Hematopoietic multipotent progenitor cell (in vitro differentiated cells): ENCODE measurements at regions not wholly inside any gene's neighbourhood (a gene's known extent, or its start where the extent isn't known, plus 50 kb on each side); places are given as distances from the start of the nearest gene placed in this dataset.
A peak's percentile ranks its signal among the peaks of the same experiment; 100 is the strongest.

Source experiments
- DNase-seq, 3 donors: peaks; one replicate each; pipeline ENCODE4 v3.0.0-alpha.2; 2011 to 2015; ENCODE audit warnings: low read depth in 2 of 3, low spot score in 2 of 3

DNA sequence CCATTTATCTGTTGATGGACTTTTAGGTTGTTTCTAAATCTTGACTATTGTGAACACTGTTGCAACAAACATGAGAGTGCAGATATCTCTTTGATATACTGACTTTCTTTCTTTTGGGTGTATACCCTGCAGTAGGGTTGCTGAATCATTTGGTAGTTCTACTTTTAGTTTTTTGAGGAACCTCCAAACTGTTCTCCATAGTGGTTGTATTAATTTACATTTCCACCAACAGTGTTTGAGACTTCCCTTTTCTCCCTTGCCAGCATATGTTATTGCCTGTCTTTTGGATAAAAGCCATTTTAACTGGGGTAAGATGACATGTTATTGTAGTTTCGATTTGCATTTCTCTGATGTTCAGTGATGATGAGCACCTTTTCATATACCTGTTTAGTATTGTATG lies 330.0 kb downstream of the DDX10 start:
- peak in 2 of 3 donors; percentile 7 to 85 for DNase-seq

DNA sequence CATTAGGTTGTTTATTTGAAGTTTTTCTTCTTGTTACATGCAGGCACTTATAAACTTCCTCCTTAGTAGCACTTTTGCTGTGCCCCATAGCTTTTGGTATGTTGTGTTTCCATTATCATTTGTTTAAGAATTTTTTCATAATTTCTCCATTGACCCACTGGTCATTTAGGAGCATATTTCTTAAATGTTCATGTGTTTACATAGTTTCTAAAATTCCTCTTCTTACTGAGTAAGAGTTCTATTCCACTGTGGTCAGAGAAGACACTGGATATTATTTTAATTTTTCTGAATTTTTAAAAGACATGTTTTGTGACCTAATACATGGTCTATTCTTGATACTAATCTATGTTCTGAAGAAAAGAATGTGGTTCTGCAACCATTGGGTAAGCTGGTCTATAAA lies 333.0 kb downstream of the DDX10 start:
- no peak for DNase-seq

DNA sequence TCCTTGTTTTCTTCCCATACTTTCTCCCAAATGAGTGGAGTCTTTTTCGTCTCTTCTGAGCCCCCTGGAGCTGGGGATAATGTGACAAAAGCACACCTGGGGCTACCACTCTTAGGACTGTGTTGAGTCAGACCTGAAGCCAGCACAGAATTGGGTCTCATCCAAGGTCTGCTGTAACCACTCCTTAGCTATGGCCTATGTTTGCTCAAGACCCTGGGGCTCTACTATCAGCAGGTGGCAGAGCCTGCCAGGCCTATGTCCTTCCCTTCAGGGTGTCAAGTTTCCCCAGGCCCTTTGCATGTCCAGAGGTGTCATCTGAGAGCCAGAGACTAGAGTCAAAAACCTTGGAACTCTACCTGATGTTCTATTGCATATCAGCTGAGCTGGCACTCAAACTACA lies 335.7 kb downstream of the DDX10 start:
- DNase-seq: no peak

DNA sequence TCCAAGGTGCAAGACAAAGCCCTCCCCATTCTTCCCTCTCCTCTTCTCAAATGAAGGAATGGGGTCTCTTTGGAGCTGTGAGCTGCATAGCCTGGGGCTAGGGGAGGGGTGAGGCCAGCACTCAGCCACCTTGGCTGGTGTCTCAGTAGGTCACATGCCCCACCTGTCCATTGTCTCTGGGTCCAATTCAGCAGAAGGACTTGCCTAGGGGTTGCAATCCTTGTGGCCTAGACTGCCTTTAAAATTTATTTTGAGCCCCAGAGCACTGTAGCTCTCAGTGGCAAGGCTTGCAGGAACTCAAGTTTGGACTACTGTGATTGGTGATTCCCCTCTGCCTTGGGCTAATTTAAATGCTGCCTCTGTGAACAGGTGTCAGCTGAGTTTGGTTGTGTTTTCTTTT lies 336.7 kb downstream of the DDX10 start:
- no peak for DNase-seq

DNA sequence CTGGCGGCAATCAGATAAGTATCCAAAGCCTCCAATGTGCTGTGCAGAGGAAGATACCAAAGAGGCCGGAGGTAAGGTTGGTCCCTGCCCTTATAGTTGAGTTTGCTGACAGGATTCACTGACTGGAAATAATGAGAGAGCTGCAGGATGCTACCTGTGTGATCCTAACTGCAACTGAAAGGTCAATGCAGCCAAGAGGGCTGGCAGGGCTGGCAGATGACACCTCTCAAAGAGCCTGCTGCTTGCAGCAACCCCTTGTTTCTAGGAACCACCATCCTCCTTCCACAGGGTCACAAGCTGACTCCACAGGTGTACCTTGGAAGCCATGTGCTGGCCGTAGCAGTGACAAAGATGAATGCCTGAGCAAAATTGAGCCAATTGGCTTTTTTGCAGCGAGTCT lies 348.1 kb downstream of the DDX10 start:
- no peak for DNase-seq

DNA sequence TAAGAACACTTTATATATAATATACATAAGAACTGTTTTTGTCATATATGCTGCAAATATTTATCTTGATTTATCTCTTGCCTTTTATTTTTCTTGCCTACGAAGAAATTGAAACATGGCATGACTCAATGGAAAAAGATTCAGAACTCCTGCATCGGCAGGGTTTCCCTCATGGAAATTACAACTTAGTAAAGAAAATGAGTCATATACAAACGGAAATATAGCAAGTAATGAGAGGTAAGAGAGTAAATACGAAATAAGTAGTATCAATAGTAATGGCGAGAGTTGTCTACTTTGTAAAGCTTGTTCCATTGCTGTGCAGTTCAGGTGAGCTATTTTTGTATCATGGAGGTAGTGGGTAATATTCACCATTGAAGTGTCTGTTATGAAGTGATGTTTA lies 350.4 kb downstream of the DDX10 start:
- no peak for DNase-seq

DNA sequence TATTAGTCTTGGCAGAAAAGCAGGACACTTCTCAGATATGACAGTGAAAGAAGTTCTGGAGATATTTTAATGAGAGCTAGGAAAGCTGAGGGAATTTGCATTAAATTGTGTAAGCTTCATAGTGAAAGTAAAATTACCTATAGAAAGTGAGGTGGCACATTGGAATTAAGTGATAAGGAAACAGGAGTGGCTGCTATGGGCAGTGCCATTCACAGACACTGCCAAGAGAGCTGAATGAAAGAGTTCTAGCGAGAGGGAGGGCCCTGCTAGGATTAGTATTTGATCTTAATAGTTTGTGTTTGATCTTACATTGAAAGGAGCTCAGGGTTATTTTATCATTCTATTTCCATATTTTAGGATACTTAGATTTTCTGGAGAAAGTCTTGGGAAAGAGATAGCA lies 351.9 kb downstream of the DDX10 start:
- no peak for DNase-seq

DNA sequence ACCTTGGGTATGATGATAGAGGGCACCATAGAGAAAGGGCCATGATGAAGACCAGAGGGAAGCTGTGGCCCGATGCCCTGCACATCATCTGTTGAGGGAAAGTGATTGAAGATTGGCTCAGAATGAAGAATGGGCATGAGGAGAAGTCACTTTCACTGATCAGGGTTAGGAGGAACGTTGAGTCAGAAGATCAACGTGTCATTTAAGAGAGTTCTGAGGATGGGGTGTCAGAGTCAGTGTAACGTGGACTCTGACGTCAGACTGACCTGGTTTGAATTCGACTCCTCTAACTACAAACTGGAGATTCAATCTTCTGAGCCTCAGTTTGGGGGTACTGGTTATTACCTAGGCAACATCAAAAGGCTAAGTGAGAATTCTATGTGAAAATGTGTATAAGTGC lies 352.6 kb downstream of the DDX10 start:
- no peak for DNase-seq

DNA sequence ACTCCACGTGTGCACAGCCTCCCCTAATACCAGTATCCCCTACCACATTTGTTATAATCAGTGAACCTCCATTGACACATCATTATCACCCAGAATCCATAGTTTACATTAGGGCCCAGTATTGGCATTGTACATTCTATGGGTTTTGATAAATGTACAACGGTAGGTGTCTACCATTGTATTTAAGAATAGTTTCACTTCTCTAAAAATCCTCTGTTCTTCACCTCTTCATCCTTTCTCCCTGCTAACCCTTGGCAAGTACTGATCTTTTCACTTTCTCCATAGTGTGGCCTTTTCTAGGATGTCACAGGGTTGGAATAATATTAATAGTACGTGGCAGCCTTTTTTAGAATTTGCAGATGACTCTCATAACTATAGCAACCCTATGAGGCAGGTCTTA lies 353.8 kb downstream of the DDX10 start:
- no peak for DNase-seq

DNA sequence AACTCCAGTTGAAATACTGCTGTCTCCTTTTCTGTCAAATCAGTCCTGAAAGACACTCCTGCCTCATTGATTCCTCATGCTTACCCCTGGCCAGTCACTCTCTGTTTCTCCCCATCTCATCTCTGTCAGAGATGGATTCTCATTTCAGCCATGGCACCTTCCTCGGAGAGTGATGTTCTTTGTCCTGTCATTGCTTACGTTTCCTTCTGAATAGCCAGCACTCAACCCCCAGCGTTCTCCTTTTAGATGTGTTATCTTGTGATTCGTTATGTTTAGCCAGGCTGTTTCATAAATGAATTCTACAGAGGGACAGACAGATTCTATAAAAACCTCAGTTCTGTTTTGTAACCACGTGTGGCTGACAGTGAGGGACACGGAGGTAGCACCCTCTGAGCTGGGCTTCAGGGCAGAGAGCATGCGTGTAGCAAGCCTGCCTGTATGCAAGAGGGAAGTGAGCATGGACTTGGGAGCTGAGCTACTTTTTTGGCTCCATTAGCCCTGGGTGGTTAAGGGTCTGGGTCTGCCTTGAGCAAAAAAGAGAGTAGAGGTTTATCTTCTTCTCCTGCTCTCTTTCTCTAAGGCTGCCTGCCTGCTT lies 354.6 kb downstream of the DDX10 start:
- DNase-seq: no peak

DNA sequence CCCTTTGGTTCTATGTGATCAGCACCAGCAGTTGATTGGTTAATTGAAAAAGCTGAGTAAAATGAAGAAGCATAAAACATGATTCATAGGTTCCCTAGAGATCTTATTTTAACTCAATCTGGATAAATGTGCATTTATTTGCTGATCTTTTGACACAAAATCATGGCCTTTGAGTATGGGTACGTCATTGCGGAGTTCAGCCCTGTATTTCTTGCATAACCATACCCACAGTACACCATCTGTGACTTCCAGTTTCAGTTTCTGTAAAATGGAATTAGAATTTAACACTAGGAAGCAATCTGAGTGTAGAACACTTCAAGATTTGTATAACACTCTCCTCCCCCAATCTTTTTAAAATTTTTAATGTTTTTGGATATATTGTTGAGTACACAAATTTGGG lies 358.2 kb downstream of the DDX10 start:
- no peak for DNase-seq

DNA sequence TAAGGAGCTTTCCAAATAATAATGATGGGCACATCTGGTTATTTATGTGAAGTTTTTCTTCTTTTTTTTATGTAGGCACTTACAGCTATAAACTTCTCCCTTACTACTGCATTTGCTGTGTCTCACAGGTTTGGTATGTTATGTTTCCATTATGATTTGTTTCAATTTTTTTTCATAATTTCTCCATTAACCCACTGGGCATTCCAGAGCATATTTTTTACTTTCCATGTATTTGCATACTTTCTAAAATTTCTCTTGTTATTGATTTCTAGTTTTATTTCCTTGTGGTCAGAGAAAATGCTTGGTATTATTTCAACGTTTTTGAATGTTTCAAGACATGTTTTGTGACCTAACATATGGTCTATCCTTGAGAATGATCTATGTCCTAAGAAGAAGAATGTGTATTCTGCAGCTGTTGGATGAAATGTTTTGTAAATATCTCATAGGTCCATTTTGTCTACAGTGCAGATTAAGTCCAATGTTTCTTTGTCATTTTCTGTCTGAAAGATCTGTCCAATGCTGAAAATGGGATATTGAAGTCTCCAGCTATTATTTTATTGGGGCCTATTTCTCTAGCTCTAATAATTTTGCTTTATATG lies 362.1 kb downstream of the DDX10 start:
- no peak for DNase-seq

DNA sequence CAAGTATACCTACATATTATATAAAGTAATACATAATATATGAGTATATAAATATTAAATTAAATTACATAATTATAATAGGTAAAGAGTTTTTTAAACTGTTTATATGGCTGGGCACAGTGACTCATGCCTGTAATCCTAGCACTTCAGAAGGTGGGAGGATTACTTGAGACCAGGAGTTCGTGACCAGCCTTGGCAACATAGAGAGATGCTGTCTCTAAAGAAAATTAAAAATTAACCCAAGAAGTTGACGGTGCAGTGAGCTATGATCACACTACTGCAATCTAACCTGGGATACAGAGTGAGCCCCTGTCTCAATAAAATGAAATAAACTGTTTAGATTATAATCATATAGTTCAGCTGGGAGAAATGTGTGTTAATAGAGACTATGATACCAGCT lies 363.0 kb downstream of the DDX10 start:
- no peak for DNase-seq

DNA sequence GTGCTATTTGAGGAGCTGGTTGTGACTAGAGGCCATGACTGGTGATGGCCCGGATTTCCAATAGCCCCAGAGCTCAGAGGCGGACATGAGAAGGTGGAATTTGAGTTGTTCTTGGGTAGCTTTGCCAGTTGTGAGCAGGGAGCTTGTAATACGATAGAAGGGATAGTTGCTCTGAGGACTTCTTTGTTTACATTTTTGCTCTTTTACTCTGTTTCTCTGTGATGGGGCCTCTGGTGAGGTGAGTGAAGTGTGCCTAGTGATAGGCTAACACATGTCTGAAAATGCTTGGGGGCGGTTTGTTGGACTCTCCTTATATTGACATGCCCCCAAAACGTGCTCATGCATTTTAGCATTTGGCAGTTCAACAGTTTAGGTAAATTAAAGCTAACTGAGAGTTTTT lies 365.1 kb downstream of the DDX10 start:
- DNase-seq: no peak

DNA sequence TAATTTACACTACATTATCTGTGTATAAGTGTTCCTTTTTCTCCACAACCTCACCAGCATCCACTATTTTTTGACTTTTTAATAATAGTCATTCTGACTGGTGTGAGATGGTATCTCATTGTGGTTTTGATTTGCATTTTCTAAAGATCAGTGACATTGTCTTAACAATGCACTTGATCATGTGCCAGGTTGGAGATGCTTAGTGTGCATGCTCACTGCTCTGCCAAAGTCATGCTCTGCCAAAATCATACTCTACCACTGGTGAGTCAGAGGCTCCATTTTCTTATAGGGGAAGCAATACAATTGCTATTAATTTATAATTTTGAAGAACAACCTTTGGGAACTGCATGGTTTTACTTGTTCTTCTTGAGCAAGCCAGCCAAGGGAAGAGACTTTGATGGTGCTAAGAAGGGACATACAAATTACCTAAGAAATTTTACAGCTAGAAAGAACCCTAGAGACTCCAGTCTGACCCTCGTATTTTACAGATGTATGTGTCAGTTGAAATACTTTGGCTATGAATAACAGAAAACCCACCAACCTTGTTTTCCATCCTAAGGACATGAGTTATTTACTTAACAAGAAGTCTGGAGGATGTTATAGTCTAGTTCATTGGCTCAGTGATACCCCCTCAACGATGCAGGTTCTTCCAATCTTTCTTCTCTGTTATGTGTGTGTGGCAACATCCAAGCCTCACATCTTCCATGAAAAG lies 368.9 kb downstream of the DDX10 start:
- no peak for DNase-seq

DNA sequence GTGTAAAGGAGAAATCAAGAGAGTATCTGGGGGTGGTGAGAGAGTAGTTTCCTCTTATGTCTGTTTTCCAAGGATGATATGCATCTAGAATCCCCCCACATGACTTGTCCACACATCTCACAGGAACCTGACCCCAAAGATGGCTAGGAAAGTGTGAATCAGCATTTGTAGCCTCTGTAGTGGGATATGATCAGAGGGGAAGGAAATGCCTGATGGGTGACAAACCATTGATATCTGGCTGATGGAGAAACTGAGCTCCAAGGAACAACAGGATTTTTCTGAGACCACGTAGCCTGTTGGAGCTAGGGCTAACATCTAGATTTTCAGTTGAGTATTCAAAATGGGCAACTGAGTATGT lies 369.4 kb downstream of the DDX10 start:
- DNase-seq: no peak

DNA sequence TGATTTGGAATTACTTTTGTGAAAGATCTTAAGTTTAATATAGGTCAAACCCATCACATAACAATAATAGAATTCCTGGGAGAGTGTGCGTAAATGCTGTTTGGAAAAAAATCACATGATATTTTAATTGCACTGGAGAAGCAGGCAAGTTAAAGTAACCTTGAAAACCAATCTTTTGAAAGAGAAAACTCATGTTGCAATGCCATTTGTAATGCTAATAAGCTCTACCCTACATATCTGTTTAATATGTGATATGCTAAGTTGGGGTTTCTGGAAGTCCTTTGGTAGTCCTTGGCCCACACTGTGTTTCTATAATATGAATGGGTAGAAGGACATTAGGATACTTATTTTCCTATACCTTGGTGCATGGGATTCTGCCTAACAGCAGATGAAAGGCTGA lies 370.4 kb downstream of the DDX10 start:
- no peak for DNase-seq

DNA sequence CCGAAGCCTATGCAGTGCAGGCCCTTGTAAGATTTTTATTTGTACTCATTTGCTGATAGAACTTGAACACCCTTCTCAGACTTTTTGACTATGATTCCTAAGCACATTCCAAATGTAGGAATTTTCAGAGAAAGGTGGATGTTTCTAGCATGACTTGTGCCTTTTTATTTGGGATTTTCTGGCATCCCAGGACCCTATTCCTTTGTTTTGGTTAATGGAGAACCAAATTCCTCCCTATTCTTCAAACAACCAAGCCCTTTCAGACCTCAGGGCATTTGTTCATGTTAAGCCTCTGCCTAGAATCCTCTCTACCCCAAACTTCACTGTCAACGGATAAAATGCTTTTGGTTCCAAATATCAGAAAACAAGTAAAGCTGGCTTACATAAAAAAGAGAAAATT lies 371.1 kb downstream of the DDX10 start:
- DNase-seq: no peak

DNA sequence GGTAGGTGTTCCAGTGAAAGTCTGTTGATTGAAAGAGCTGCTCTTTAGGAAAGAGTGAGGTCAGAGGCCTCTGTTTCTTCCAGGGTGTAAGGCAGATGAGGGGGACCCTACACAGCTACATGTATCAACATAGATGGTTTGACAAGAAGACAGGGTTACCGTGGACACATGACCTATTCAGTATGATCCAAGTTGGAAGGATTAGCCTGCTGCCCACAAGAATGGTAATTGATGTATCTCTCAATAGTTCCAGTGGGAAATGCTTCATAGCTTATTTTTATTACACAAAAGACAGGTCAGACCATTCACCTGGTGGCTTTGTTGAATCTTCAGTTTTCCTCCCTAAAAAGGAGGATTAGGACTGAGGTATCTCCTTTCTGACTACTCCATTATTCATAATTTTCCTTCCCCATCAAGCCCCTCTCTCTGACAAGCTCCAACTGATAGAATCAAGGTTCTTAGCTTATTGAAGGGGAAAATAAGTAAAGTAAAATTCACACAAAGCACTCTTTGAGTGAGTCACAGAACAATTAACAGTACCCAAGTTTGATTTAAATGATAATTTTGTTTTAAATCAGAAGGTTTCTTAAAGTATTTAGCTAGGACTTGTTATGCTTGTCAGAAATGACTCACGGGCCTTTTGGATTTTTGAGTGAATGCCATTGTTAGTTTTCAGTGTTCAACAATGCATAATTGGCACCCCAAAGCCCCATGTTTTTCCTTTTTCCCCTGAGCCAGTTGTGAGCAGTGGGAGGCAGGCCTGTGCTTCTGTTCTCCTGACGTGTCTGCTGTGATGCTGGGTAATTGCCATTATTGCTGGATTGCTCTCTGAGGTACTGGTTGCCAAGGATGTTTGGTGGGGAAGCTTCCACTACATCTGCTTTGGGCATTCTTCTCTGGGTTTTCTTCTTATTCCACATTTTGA lies 373.2 kb downstream of the DDX10 start:
- DNase-seq: no peak

DNA sequence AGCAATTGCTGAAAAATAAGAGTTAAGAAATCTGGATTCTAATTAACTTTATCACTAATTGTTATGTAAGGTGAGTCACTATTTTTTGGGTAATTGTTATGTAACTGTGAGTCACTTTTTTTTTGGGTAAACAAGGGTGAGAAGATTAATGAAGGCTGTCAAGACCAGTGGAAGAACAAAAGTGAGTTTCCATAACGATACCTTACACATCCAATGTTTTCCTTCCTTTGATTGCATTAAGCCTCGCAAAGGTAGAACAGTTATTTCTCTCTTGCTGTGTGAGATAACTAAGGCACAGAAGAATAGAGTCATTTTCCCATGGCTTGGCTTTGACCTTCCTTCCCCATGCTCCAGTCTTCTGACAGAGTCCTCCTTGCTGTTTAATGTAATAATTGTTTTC lies 374.7 kb downstream of the DDX10 start:
- no peak for DNase-seq

DNA sequence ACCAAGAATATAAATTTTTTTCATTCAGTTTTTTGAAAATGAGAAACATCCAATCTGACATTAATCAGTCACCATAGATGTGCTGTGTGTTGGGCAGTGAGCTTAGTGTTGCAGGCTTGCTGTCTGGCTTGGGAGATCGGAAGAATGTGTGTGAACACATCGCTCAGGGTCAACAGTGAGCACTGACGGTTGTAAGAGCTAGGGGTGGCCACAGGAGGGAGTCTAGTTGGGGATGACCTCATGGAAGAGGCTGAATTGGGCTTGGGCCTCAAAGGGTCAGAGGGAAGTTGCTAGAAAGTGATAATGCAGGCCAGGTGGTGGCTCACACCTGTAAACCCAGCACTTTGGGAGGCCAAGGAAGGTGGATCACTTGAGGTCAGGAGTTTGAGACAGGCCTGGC lies 375.4 kb downstream of the DDX10 start:
- DNase-seq: no peak

DNA sequence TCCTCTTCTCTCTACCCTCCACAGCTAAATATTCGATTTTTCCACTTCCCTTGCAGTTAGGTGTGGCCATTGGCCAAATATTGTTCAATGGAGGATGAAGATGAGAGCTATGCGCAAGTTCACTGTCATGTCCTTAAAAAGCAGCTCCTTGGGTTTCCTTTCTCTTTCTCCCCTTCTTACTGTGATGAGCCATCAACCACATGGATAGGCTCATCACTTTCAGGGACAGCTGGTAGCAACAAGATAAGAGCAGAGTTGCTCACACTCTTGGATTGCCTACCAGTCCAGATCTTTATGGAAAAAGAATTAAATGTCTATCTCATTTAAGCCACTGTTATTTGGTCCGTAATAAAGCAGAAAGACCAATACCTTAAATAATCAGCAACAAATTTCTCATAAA lies 377.0 kb downstream of the DDX10 start:
- DNase-seq: no peak
